ENCODE measurements at regions not wholly inside any gene's neighbourhood (a gene's known extent, or its start where the extent isn't known, plus 50 kb on each side); places are given as distances from the start of the nearest gene placed in this dataset.

- no peak overlapping the region for H3K27ac ChIP-seq (ENCODE audit: low read depth, low read length)
- no peaks in the 10 kb centered on the region; the same call in 1 of the 2 replicates for H3K23me2 ChIP-seq (ENCODE audit: low read depth, low read length)
- ChIA-PET CTCF (ENCODE audit: partially characterized antibody) (no interaction called here), POLR2A (ENCODE audit: partially characterized antibody) (no interaction called here)
- H3K4me1 ChIP-seq (replicated peaks in 1 of 4; ENCODE audit: control insufficient read depth in 3 of 4, insufficient read depth in 4 of 4, low read length in 3 of 4), result no peaks in the 10 kb centered on the region
- no peak overlapping the region for H3K56ac ChIP-seq (replicated peaks; ENCODE audit: insufficient read length, low read depth, low read length)
- no peak overlapping the region for H3K4me2 ChIP-seq (ENCODE audit: insufficient read depth in 1 of 2, low read depth in 2 of 2, low read length in 2 of 2)
- no peaks in the 10 kb centered on the region; a peak in 1 of 4 replicates for H3K9me3 ChIP-seq (ENCODE audit: insufficient read depth in 2 of 2, low read depth in 1 of 2, low read length in 1 of 2)
- no peak overlapping the region for H2BK20ac ChIP-seq (ENCODE audit: low read length)
- H2BK120ac ChIP-seq (replicated peaks; ENCODE audit: low read depth, low read length), result no peak overlapping the region
- FAIRE-seq (no peak), DNase-seq (ENCODE audit: low read depth in 1 of 2, low spot score in 2 of 2) (no peak)
- no peak overlapping the region for H3K4me3 ChIP-seq (ENCODE audit: extremely low read depth in 1 of 4, insufficient read depth in 2 of 4, low read depth in 3 of 4, low read length in 4 of 4)
- H3K79me2 ChIP-seq (ENCODE audit: control insufficient read depth in 1 of 2, insufficient read depth in 2 of 2, low read length in 2 of 2), result no peaks in the 10 kb centered on the region
- H3K23ac ChIP-seq (ENCODE audit: insufficient read length), result no peak overlapping the region
- H2BK5ac ChIP-seq (ENCODE audit: low read depth, low read length), result no peak overlapping the region
- H3K4ac ChIP-seq (replicated peaks; ENCODE audit: insufficient read length, low read depth, low read length), result no peak overlapping the region
- H4K91ac ChIP-seq (replicated peaks; ENCODE audit: insufficient read length, low read length), result no peak overlapping the region
- H3K18ac ChIP-seq (ENCODE audit: extremely low read depth, low read length), result no peak overlapping the region
- no peak overlapping the region for H4K8ac ChIP-seq (ENCODE audit: extremely low read depth, insufficient read depth, low read length)
- no peak overlapping the region for H2AK5ac ChIP-seq (ENCODE audit: low read depth, low read length)
- H3K79me1 ChIP-seq (ENCODE audit: low read depth, low read length), result no peaks in the 10 kb centered on the region
- H2BK12ac ChIP-seq (ENCODE audit: low read depth, low read length), result no peak overlapping the region
- H4K5ac ChIP-seq (ENCODE audit: insufficient read length, low read depth, low read length), result no peak overlapping the region
- no peak overlapping the region for H3K9ac ChIP-seq (replicated peaks in 1 of 4; ENCODE audit: extremely low read depth in 1 of 4, low read depth in 3 of 4, low read length in 3 of 4)
- no peak overlapping the region for H2AFZ ChIP-seq (ENCODE audit: low read length)
- no peaks in the 10 kb centered on the region for H4K20me1 ChIP-seq (replicated peaks in 1 of 2; ENCODE audit: control insufficient read depth in 1 of 2, insufficient read depth in 2 of 2, low read length in 2 of 2)
- no peak overlapping the region for H3K14ac ChIP-seq (ENCODE audit: insufficient read length)
- H3K27me3 ChIP-seq (replicated peaks in 1 of 4; ENCODE audit: control insufficient read depth in 3 of 4, extremely low read depth in 1 of 4, insufficient read depth in 3 of 4, low read length in 3 of 4), result peaks cover 0 to 1% (median 0%) of the 10 kb centered on the region in 4 experiments; a peak in 1 of 7 replicates
- H2BK15ac ChIP-seq (ENCODE audit: low read length), result no peak overlapping the region
- no peaks in the 10 kb centered on the region for H3K36me3 ChIP-seq (ENCODE audit: control insufficient read depth in 2 of 4, insufficient read depth in 4 of 4, low read length in 3 of 4)
- TF ChIP-seq SIN3A (conservative IDR thresholded peaks at IDR 0.05 in 1 of 2, IDR thresholded peaks at IDR 0.05 in 1 of 2; ENCODE audit: low read depth in 1 of 2, low read length in 2 of 2), result no peak
- TF ChIP-seq SP4 (IDR thresholded peaks at IDR 0.05; ENCODE audit: low read length), result no peak
- no peak for TF ChIP-seq RXRA (IDR thresholded peaks at IDR 0.05; ENCODE audit: insufficient read depth, low read depth, low read length)
- no peak for TF ChIP-seq CTBP2 (IDR thresholded peaks at IDR 0.05; ENCODE audit: borderline replicate concordance, insufficient read depth, insufficient read length, low read length)
- no peak for TF ChIP-seq JUN (IDR thresholded peaks at IDR 0.05; ENCODE audit: low read depth, low read length)
- TF ChIP-seq HDAC2 (IDR thresholded peaks at IDR 0.05; ENCODE audit: borderline replicate concordance in 1 of 2, low read depth in 2 of 2, low read length in 2 of 2), result no peak
- TF ChIP-seq MAX (IDR thresholded peaks at IDR 0.05), result no peak
- no peak for TF ChIP-seq ZNF274 (IDR thresholded peaks at IDR 0.05; ENCODE audit: borderline replicate concordance, extremely low read depth, low read length)
- no peak for TF ChIP-seq ASH2L (IDR thresholded peaks at IDR 0.05; ENCODE audit: low read length)
- no peak for TF ChIP-seq SIRT6 (IDR thresholded peaks at IDR 0.05; ENCODE audit: low read length)
- no peak for TF ChIP-seq EP300 (IDR thresholded peaks at IDR 0.05; ENCODE audit: borderline replicate concordance in 1 of 2, low read depth in 2 of 2, low read length in 2 of 2)
- no peak for TF ChIP-seq SRF (IDR thresholded peaks at IDR 0.05; ENCODE audit: low read depth, low read length)
- no peak for TF ChIP-seq SAP30 (IDR thresholded peaks at IDR 0.05; ENCODE audit: insufficient read depth, insufficient replicate concordance, low read length)
- TF ChIP-seq RAD21 (IDR thresholded peaks at IDR 0.05 in 1 of 2, conservative IDR thresholded peaks at IDR 0.05 in 1 of 2; ENCODE audit: low read depth in 2 of 2, low read length in 2 of 2), result no peak
- no peak for TF ChIP-seq MAFK (IDR thresholded peaks at IDR 0.05; ENCODE audit: low read depth, low read length)
These were observed 183.5 kb downstream of the TTC8 start for GRCh38 chr14:89007906-89008305.

All from H1 (cell line).